ENCODE measurements at regions not wholly inside any gene's neighbourhood (a gene's known extent, or its start where the extent isn't known, plus 50 kb on each side); places are given as distances from the start of the nearest gene placed in this dataset.

DNA sequence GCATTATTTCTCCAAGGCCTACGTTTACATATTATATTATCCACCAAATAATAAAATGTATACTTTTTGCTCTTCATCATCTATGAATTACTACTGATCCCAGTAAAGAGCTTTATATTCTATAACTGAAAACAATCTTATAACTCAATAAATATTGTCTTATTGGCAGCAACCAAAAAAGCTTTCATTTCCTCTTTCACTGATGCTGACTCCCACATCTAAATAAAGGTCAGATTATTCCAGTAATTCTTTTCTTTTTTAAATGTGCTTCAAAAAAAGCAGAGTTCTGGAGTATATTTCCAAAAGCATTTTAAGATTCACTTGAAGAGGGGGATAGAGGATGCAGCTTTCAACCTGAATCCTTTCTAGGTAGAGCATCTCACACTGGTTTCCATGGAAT is 75.3 kb upstream of the NR4A3 start:
- TF ChIP-seq, protein P1, sequence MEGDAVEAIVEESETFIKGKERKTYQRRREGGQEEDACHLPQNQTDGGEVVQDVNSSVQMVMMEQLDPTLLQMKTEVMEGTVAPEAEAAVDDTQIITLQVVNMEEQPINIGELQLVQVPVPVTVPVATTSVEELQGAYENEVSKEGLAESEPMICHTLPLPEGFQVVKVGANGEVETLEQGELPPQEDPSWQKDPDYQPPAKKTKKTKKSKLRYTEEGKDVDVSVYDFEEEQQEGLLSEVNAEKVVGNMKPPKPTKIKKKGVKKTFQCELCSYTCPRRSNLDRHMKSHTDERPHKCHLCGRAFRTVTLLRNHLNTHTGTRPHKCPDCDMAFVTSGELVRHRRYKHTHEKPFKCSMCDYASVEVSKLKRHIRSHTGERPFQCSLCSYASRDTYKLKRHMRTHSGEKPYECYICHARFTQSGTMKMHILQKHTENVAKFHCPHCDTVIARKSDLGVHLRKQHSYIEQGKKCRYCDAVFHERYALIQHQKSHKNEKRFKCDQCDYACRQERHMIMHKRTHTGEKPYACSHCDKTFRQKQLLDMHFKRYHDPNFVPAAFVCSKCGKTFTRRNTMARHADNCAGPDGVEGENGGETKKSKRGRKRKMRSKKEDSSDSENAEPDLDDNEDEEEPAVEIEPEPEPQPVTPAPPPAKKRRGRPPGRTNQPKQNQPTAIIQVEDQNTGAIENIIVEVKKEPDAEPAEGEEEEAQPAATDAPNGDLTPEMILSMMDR (IDR thresholded peaks at IDR 0.05): no peak
- TF ChIP-seq POLR2A (IDR thresholded peaks at IDR 0.05): no peak
